ENCODE measurements at regions not wholly inside any gene's neighbourhood (a gene's known extent, or its start where the extent isn't known, plus 50 kb on each side); places are given as distances from the start of the nearest gene placed in this dataset.
A peak's percentile ranks its signal among the peaks of the same experiment; 100 is the strongest.

DNA sequence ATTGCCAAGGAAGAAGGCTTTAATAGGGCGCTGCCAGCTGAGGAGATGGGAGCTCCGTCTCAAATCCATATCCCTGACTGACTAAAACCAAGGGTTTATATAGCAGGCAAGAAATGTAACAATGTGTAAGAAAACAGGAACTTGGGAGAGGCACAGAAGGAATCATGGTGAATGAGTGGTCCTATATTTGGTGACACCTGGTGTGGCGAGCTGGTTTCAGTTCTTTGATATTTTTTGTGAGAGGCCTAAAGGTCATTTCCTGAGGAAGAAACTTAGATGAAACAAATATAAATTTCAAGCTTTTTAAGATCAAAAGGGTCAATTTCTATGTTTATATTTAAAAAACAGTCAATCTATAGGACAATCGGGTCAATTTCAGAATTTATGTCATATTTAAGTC lies 826.3 kb downstream of the SLITRK6 start:
- DNase-seq (no peak), ATAC-seq (ENCODE audit: low FRiP score in 2 of 2) (no peak)
- WGBS, 2 donors: 88% methylated on average over 4 of the region's 4 CpGs
- Histone ChIP-seq H3K4me1 (no peaks in the 10 kb centered on the region), H3K27me3 (no peaks in the 10 kb centered on the region), H3K27ac (no peak overlapping the region), H3K4me3 (no peak overlapping the region), H3K36me3 (no peaks in the 10 kb centered on the region), H3K9me3 (no peaks in the 10 kb centered on the region)
- TF ChIP-seq, protein P1, sequence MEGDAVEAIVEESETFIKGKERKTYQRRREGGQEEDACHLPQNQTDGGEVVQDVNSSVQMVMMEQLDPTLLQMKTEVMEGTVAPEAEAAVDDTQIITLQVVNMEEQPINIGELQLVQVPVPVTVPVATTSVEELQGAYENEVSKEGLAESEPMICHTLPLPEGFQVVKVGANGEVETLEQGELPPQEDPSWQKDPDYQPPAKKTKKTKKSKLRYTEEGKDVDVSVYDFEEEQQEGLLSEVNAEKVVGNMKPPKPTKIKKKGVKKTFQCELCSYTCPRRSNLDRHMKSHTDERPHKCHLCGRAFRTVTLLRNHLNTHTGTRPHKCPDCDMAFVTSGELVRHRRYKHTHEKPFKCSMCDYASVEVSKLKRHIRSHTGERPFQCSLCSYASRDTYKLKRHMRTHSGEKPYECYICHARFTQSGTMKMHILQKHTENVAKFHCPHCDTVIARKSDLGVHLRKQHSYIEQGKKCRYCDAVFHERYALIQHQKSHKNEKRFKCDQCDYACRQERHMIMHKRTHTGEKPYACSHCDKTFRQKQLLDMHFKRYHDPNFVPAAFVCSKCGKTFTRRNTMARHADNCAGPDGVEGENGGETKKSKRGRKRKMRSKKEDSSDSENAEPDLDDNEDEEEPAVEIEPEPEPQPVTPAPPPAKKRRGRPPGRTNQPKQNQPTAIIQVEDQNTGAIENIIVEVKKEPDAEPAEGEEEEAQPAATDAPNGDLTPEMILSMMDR (IDR thresholded peaks at IDR 0.05): no peak
- no peak for TF ChIP-seq EP300 (IDR thresholded peaks at IDR 0.05)
- no peak for TF ChIP-seq POLR2A (IDR thresholded peaks at IDR 0.05)
- TF ChIP-seq POLR2AphosphoS5 (IDR thresholded peaks at IDR 0.05): no peak

DNA sequence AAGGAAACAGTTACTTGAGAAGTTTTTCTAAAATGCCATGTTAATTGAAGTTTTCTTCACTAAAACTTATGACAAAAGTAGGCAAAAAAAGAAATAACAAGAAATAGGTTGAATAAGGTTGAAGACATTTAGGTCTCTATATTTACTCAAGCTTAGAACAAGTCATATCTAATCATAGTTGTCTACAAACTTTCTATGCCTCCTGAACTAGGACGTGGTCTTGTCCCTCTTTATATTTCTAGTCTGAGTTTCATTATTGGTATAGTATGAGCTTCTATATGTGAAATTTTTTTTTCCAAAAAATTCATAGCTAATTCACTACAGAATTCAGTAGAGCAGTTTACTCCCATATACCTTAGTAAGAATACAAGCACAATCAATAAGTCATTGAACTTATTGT lies 836.4 kb downstream of the SLITRK6 start:
- ATAC-seq (ENCODE audit: low FRiP score in 2 of 2) (no peak), DNase-seq (no peak)
- H3K27ac ChIP-seq: no peak overlapping the region
- 57 to 62% methylated on average over 1 of the region's 1 CpG for WGBS, 2 donors
- H3K27me3 ChIP-seq: no peaks in the 10 kb centered on the region
- no peaks in the 10 kb centered on the region for H3K36me3 ChIP-seq
- H3K4me3 ChIP-seq: no peak overlapping the region
- H3K4me1 ChIP-seq: no peaks in the 10 kb centered on the region
- no peak for TF ChIP-seq POLR2AphosphoS5 (IDR thresholded peaks at IDR 0.05)
- H3K9me3 ChIP-seq: no peaks in the 10 kb centered on the region

GRCh38 chr13:84962141-84962750 lies 837.0 kb downstream of the SLITRK6 start:
- H3K4me3 ChIP-seq: no peak overlapping the region
- 79 to 83% methylated on average over 6 to 9 of the region's 12 CpGs for WGBS, 2 donors
- no peaks in the 10 kb centered on the region for H3K27me3 ChIP-seq
- H3K4me1 ChIP-seq: no peaks in the 10 kb centered on the region
- H3K27ac ChIP-seq: no peak overlapping the region
- peak in 1 of 2 donors; percentile 17 for ATAC-seq (ENCODE audit: low FRiP score in 2 of 2)
- H3K36me3 ChIP-seq: no peaks in the 10 kb centered on the region
- TF ChIP-seq POLR2A (IDR thresholded peaks at IDR 0.05) (no peak), EP300 (IDR thresholded peaks at IDR 0.05) (no peak), POLR2AphosphoS5 (IDR thresholded peaks at IDR 0.05) (no peak)
- TF ChIP-seq, protein P1 (IDR thresholded peaks at IDR 0.05): no peak
- DNase-seq: peak in 1 of 2 donors; percentile 55
- no peaks in the 10 kb centered on the region for H3K9me3 ChIP-seq

DNA sequence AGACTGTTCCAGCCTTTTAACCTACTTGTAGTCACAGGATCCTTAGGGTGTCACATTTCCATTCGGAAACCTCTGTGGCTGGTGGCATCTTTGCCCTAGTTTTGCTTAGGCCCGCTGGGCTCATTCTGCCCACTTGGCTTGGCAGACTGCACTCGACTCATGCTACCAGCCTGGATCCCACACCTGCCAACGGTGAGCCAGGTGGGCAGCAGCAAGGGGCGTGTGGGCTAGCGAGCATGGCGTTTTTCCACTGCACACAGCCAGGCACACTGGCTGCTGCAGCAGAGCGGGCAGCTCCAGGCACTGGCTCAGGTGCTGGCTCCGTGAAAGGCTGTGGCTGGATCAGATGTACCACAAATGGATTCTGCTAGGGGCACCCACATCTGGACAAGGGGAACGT lies 838.2 kb downstream of the SLITRK6 start:
- Histone ChIP-seq H3K27me3 (no peaks in the 10 kb centered on the region), H3K36me3 (no peaks in the 10 kb centered on the region), H3K4me1 (no peaks in the 10 kb centered on the region), H3K9me3 (no peaks in the 10 kb centered on the region), H3K27ac (no peak overlapping the region), H3K4me3 (no peak overlapping the region)
- ATAC-seq (ENCODE audit: low FRiP score in 2 of 2) (no peak), DNase-seq (peak in 1 of 2 donors; percentile 37)
- TF ChIP-seq EP300 (IDR thresholded peaks at IDR 0.05) (no peak), POLR2A (IDR thresholded peaks at IDR 0.05) (no peak), POLR2AphosphoS5 (IDR thresholded peaks at IDR 0.05) (no peak)
- TF ChIP-seq, protein P1 (IDR thresholded peaks at IDR 0.05): no peak
- WGBS, 2 donors: 91 to 92% methylated on average over 6 to 10 of the region's 10 CpGs

DNA sequence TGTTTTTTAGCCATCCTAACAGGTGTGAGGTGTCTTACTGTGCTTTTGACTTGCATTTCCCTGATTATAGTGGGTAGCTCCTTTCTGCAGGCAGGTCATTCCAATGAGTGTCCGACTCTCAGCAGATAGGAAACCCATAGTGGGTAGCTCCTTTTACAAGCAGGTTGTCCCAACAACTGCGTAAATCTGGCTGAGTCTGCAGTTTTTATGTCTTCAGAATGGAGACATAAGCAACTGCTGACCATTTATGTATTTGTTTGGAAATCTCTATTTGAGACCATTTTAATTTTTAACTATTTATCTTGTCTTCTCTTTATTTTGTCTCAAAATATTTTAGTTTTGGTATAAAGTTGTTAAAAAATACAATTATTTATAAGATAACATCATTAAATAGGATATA lies 839.4 kb downstream of the SLITRK6 start:
- TF ChIP-seq EP300 (IDR thresholded peaks at IDR 0.05): no peak
- no peak for TF ChIP-seq POLR2AphosphoS5 (IDR thresholded peaks at IDR 0.05)
- no peak for TF ChIP-seq POLR2A (IDR thresholded peaks at IDR 0.05)
- TF ChIP-seq, protein P1 (IDR thresholded peaks at IDR 0.05): no peak
- Histone ChIP-seq H3K4me1 (no peaks in the 10 kb centered on the region), H3K9me3 (no peaks in the 10 kb centered on the region), H3K27ac (no peak overlapping the region), H3K36me3 (no peaks in the 10 kb centered on the region), H3K4me3 (no peak overlapping the region), H3K27me3 (no peaks in the 10 kb centered on the region)
- 66 to 73% methylated on average over 2 of the region's 2 CpGs for WGBS, 2 donors
- ATAC-seq (ENCODE audit: low FRiP score in 2 of 2) (no peak), DNase-seq (no peak)

Data from upper lobe of left lung (tissue), 6 donors.